IPS-15b (cell line): ENCODE measurements at regions not wholly inside any gene's neighbourhood (a gene's known extent, or its start where the extent isn't known, plus 50 kb on each side); places are given as distances from the start of the nearest gene placed in this dataset.

Experiments used
- H3K27me3 ChIP-seq: one replicate; pipeline ENCODE4 v1.6.1; 2013; ENCODE audit warnings: low read length; ENCODE audit not compliant: control insufficient read depth, insufficient read depth
- H3K36me3 ChIP-seq: one replicate; pipeline ENCODE4 v1.6.1; 2013; ENCODE audit warnings: low read length; ENCODE audit not compliant: control insufficient read depth, insufficient read depth
- H3K4me1 ChIP-seq: one replicate; pipeline ENCODE4 v1.6.1; 2013; ENCODE audit warnings: mild to moderate bottlenecking, low read length; ENCODE audit not compliant: control insufficient read depth, insufficient read depth
- H3K4me3 ChIP-seq: one replicate; pipeline ENCODE4 v1.5.1; 2013; ENCODE audit warnings: low read depth, low read length
- H3K9ac ChIP-seq: one replicate; pipeline ENCODE4 v1.6.1; 2013; ENCODE audit warnings: low read depth, mild to moderate bottlenecking, low read length
- H3K9me3 ChIP-seq: one replicate; pipeline ENCODE4 v1.6.1; 2013; ENCODE audit warnings: mild to moderate bottlenecking, low read length; ENCODE audit not compliant: control insufficient read depth, insufficient read depth

DNA sequence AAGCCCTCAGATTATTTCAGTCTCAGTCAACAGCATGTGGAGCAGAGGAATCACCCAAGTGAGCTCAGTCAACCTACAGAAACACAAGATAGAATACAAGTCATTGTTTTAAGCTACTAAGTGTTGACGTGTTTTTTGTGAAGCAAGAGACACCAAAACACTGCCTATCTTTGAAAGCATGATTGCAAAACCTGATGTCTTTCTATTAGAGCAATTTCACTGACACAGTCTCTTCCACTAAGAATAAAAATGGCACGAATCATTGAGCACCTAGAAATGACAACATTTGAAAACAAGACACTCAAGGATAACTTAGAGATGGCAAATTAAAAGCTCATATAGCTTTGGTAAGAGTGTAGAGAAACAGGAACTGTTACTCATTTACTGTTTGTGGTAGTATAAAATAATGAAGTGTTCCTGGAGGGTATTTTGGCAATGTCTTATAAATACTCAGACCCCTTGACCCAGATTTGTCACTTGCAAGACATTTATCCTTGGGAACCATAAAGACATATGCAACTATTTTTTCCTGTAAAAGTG, 407.1 kb upstream of the XYLT1 start:
- Histone ChIP-seq H3K9ac (no peak overlapping the region), H3K27me3 (no peaks in the 10 kb centered on the region), H3K4me3 (no peak overlapping the region), H3K36me3 (no peaks in the 10 kb centered on the region), H3K4me1 (no peaks in the 10 kb centered on the region), H3K9me3 (no peaks in the 10 kb centered on the region)

DNA sequence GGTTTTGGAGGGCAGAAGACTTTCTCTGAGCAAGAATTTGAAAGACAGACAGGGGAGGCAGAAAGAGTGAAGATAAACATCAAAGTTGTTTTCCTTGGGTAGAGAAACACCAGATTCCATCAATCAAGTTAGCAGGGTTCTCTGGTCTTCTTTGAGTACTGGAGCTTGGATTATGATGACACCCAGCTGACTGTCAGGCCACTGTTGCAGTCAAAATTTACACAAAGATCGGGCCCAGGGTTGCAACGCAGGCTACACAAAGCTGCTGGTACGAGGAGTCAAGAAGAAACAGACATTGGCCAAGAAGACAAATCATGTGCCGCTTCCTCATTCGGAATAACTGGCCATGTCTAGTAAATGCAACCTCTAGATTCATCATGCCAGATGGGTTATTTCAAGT, 396.2 kb upstream of the XYLT1 start:
- Histone ChIP-seq H3K4me3 (no peak overlapping the region), H3K9ac (no peak overlapping the region), H3K27me3 (no peaks in the 10 kb centered on the region), H3K36me3 (no peaks in the 10 kb centered on the region), H3K4me1 (no peaks in the 10 kb centered on the region), H3K9me3 (no peaks in the 10 kb centered on the region)

GRCh38 chr16:17861981-17862479, 391.3 kb upstream of the XYLT1 start:
- Histone ChIP-seq H3K36me3 (no peaks in the 10 kb centered on the region), H3K4me3 (no peak overlapping the region), H3K4me1 (no peaks in the 10 kb centered on the region), H3K9me3 (no peaks in the 10 kb centered on the region), H3K9ac (no peak overlapping the region), H3K27me3 (no peaks in the 10 kb centered on the region)

- H3K9me3 ChIP-seq, result no peaks in the 10 kb centered on the region
- no peaks in the 10 kb centered on the region for H3K36me3 ChIP-seq
These were observed 387.3 kb upstream of the XYLT1 start for GRCh38 chr16:17858061-17858460.

DNA sequence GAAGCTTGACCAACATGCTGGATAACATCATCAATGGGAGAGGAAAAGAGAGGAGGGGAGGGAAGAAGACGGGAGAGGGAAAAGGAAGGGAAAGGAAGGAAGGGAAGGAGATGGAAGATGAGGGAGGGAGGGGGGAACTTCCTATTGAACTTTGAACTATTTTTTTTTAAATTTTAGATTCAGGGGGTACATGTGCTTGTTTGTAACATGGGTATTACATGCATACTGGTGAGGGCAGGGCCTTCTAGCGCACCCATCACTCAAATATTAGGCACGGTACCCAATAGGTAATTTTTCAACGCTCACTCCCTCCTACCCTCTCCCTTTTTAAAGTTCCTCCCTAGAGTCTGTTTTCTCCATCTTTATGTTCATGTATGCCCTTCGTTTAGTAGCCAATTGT, 383.2 kb upstream of the XYLT1 start:
- Histone ChIP-seq H3K9me3 (no peaks in the 10 kb centered on the region), H3K4me3 (no peak overlapping the region), H3K27me3 (no peaks in the 10 kb centered on the region), H3K4me1 (no peaks in the 10 kb centered on the region), H3K36me3 (no peaks in the 10 kb centered on the region), H3K9ac (no peak overlapping the region)

More at GRCh38 chr16:17858061-17858460, 387.3 kb upstream of the XYLT1 start:
- Histone ChIP-seq H3K4me1 (no peaks in the 10 kb centered on the region), H3K4me3 (no peak overlapping the region), H3K9ac (no peak overlapping the region), H3K27me3 (no peaks in the 10 kb centered on the region)

GRCh38 chr16:17852977-17853702, 382.4 kb upstream of the XYLT1 start:
- no peaks in the 10 kb centered on the region for H3K27me3 ChIP-seq

GRCh38 chr16:17850581-17851250, 380.0 kb upstream of the XYLT1 start:
- no peaks in the 10 kb centered on the region for H3K36me3 ChIP-seq
- no peaks in the 10 kb centered on the region for H3K4me1 ChIP-seq
- H3K9me3 ChIP-seq, result no peaks in the 10 kb centered on the region
- H3K4me3 ChIP-seq, result no peak overlapping the region
- H3K27me3 ChIP-seq, result no peaks in the 10 kb centered on the region
- H3K9ac ChIP-seq, result no peak overlapping the region

More at GRCh38 chr16:17852977-17853702, 382.4 kb upstream of the XYLT1 start:
- H3K4me3 ChIP-seq, result no peak overlapping the region
- H3K9ac ChIP-seq, result no peak overlapping the region
- H3K9me3 ChIP-seq, result no peaks in the 10 kb centered on the region
- H3K36me3 ChIP-seq, result no peaks in the 10 kb centered on the region
- no peaks in the 10 kb centered on the region for H3K4me1 ChIP-seq

DNA sequence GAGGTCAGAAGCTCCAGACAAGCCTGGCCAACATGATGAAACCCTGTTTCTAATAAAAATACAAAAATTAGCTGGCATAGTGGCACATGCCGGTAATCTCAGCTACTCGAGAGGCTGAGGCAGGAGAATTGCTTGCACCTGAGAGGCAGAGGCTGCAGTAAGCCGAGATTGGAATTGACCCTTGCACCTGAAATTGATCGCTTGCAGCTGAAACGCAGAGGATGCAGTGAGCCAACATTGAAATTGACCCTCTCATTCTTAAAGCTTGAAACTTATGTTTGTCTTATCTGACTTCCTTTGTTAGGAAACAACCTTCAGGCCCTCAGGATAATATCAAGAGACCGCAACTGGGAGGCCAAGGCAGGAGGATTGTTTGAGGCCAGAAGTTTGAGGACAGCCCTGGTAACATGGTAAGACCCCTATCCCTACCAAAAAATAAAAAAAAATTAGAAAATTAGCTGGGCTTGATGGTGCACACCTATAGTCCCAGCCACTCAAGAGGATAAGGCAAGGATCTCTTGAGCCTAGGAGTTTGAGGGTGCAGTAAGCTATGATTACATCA, 376.6 kb upstream of the XYLT1 start:
- H3K9me3 ChIP-seq, result no peaks in the 10 kb centered on the region
- no peaks in the 10 kb centered on the region for H3K27me3 ChIP-seq
- no peak overlapping the region for H3K9ac ChIP-seq
- H3K4me3 ChIP-seq, result no peak overlapping the region
- H3K4me1 ChIP-seq, result no peaks in the 10 kb centered on the region
- H3K36me3 ChIP-seq, result no peaks in the 10 kb centered on the region

- H3K9me3 ChIP-seq, result no peaks in the 10 kb centered on the region
- H3K9ac ChIP-seq, result no peak overlapping the region
- no peak overlapping the region for H3K4me3 ChIP-seq
- H3K4me1 ChIP-seq, result no peaks in the 10 kb centered on the region
- no peaks in the 10 kb centered on the region for H3K36me3 ChIP-seq
- no peaks in the 10 kb centered on the region for H3K27me3 ChIP-seq
These were observed 375.3 kb upstream of the XYLT1 start for GRCh38 chr16:17846030-17846429.

DNA sequence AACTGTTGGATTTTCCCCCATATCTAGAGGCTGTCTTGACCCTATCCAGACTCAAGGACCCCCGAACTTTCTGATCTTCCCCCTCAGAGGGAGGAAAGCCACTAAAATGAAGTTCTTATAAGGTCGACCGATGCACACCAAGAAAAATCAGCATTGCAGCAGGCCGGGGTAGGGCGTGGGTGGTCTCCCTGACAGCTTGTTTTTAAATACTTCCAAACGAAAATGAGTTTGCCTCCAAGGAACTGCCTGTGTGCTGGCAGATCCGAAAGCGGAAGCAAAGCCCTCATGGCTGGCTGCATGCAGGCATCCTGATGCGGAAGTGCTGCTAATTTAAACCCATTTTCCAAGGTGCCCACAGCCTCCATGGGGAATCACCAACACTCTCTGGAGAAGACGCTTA, 374.3 kb upstream of the XYLT1 start:
- no peaks in the 10 kb centered on the region for H3K36me3 ChIP-seq
- peaks cover 2% of the 10 kb centered on the region for H3K4me1 ChIP-seq
- H3K4me3 ChIP-seq, result no peak overlapping the region
- no peaks in the 10 kb centered on the region for H3K27me3 ChIP-seq
- no peak overlapping the region for H3K9ac ChIP-seq
- H3K9me3 ChIP-seq, result no peaks in the 10 kb centered on the region

GRCh38 chr16:17843905-17844304, 373.1 kb upstream of the XYLT1 start:
- H3K9me3 ChIP-seq, result no peaks in the 10 kb centered on the region
- H3K4me1 ChIP-seq, result peaks cover 2% of the 10 kb centered on the region
- no peaks in the 10 kb centered on the region for H3K27me3 ChIP-seq
- no peak overlapping the region for H3K9ac ChIP-seq
- no peak overlapping the region for H3K4me3 ChIP-seq
- no peaks in the 10 kb centered on the region for H3K36me3 ChIP-seq
